HepG2 (cell line): ENCODE measurements at regions not wholly inside any gene's neighbourhood (a gene's known extent, or its start where the extent isn't known, plus 50 kb on each side); places are given as distances from the start of the nearest gene placed in this dataset.
A peak's percentile ranks its signal among the peaks of the same experiment; 100 is the strongest.

Source experiments
- ATAC-seq: fragments of 200-7000 bp; cut with Tn5 transposase; 3 replicates; pipeline ENCODE4 v1.9.1; 2020; ENCODE audit warnings: mild to moderate bottlenecking, moderate library complexity
- BruUV-seq: library from RNA; stranded (reverse); fragments of 400-500 nt; replicated peaks from 2 replicates; lab custom pipeline; 2021; lab: Mats Ljungman, UMichigan
- CTCF ChIA-PET: fragments of 300-600 bp; formaldehyde crosslinking; extraction: SDS; loops from one replicate; lab custom pipeline; 2021; ENCODE audit warnings: low total read pairs, inconsistent platforms, low intra/inter-chr PET ratio; lab: Yijun Ruan, JAX
- POLR2A ChIA-PET: fragments of 350-600 bp; sonication (Branson Sonifier 250); formaldehyde crosslinking; loops from one replicate; lab custom pipeline; 2020; ENCODE audit warnings: antibody characterized with exemption, inconsistent platforms; lab: Yijun Ruan, JAX
- DNase-seq: peaks from one replicate; pipeline ENCODE4 v3.0.0-alpha.2; 2015; ENCODE audit warnings: low spot score
- FAIRE-seq: peaks from 3 replicates; lab custom pipeline; 2011; peaks lifted over from hg19 to GRCh38; lab: Jason Lieb, UNC
- H2AFZ ChIP-seq: one replicate; pipeline ENCODE4 v1.6.1; 2011; ENCODE audit warnings: low read length, inconsistent platforms
- H3K27ac ChIP-seq: fragments of 300-600 bp; 3 replicates; pipeline ENCODE4 v1.8.0; 2011; ENCODE audit warnings: mixed run types, mild to moderate bottlenecking, mixed read lengths, low read length, inconsistent platforms; ENCODE audit not compliant: insufficient read depth; ENCODE audit errors: extremely low read length
- H3K27me3 ChIP-seq, 2 experiments: fragments of 200-600 bp in 1 of 2; 2 replicates in 1 of 2; 3 replicates in 1 of 2; pipeline versions ENCODE4 v1.6.0 to v1.8.0; 2011; ENCODE audit warnings: low read length in 2 of 2, mild to moderate bottlenecking in 2 of 2, moderate library complexity in 2 of 2, inconsistent platforms in 1 of 2; ENCODE audit not compliant: insufficient read depth in 2 of 2, control insufficient read depth in 1 of 2
- H3K36me3 ChIP-seq, 2 experiments: fragments of 200-600 bp in 1 of 2; replicated peaks in 1 of 2; 2 replicates in 1 of 2; 3 replicates in 1 of 2; pipeline versions ENCODE4 v1.5.1 to v1.8.0; 2011; ENCODE audit warnings: low read length in 2 of 2, inconsistent platforms in 1 of 2; ENCODE audit not compliant: insufficient read depth in 2 of 2, control insufficient read depth in 1 of 2
- H3K4me1 ChIP-seq: 2 replicates; pipeline ENCODE4 v1.5.1; 2012; ENCODE audit warnings: low read length, inconsistent platforms; ENCODE audit not compliant: insufficient read depth
- H3K4me2 ChIP-seq: 2 replicates; pipeline ENCODE4 v1.6.0; 2011; ENCODE audit warnings: low read depth, low read length, inconsistent platforms
- H3K4me3 ChIP-seq, 3 experiments: fragments of 200-600 bp in 1 of 3; sonication (generic), shearing (Covaris generic) in 1 of 3; replicated peaks in 1 of 3; 2 replicates each; pipeline ENCODE4 v1.5.1; 2011 to 2016; ENCODE audit warnings: low read length in 3 of 3, inconsistent platforms in 2 of 3, low read depth in 2 of 3, mild to moderate bottlenecking in 2 of 3, control low read depth in 1 of 3, mixed read lengths in 1 of 3; ENCODE audit not compliant: insufficient read depth in 1 of 3
- H3K79me2 ChIP-seq: one replicate; pipeline ENCODE4 v1.6.1; 2011; ENCODE audit warnings: low read length, inconsistent platforms; ENCODE audit not compliant: insufficient read depth
- H3K9ac ChIP-seq: 2 replicates; pipeline ENCODE4 v1.6.0; 2011; ENCODE audit warnings: mild to moderate bottlenecking, low read depth, low read length, inconsistent platforms; ENCODE audit not compliant: insufficient read depth
- H3K9me3 ChIP-seq: 2 replicates; pipeline ENCODE4 v1.5.1; 2012; ENCODE audit warnings: mild to moderate bottlenecking, low read length
- H4K20me1 ChIP-seq: 2 replicates; pipeline ENCODE4 v1.6.0; 2011; ENCODE audit warnings: inconsistent platforms, mild to moderate bottlenecking, low read length, moderate library complexity; ENCODE audit not compliant: insufficient read depth
- FOSL1 ChIP-seq: sonication (generic); formaldehyde crosslinking; IDR thresholded peaks from 2 replicates; pipeline ENCODE4 v1.9.0; 2021; ENCODE audit warnings: missing genetic modification reagents, borderline replicate concordance
- FOXA1 ChIP-seq, 2 experiments: fragments of 450-650 bp in 1 of 2; sonication (generic) in 1 of 2; formaldehyde crosslinking in 1 of 2; IDR thresholded peaks; 2 replicates each; pipeline versions ENCODE4 v1.4.0 to v1.6.1; 2016 to 2020; ENCODE audit warnings: missing genetic modification reagents in 1 of 2
- FOXM1 ChIP-seq: sonication (generic); formaldehyde crosslinking; IDR thresholded peaks from 2 replicates; pipeline ENCODE4 v1.5.0; 2020; ENCODE audit warnings: missing genetic modification reagents
- HMG20A ChIP-seq: IDR thresholded peaks from 2 replicates; pipeline ENCODE4 v1.6.1; 2016; ENCODE audit warnings: borderline replicate concordance
- NBN ChIP-seq: fragments of 450-650 bp; conservative IDR thresholded peaks from 2 replicates; pipeline ENCODE4 v1.6.1; 2017
- RFXANK ChIP-seq: IDR thresholded peaks from 2 replicates; pipeline ENCODE4 v1.6.1; 2016
- XBP1 ChIP-seq: sonication (generic); formaldehyde crosslinking; IDR thresholded peaks from 2 replicates; pipeline ENCODE4 v1.5.0; 2020; ENCODE audit warnings: missing genetic modification reagents
- ZKSCAN5 ChIP-seq: sonication (generic); formaldehyde crosslinking; IDR thresholded peaks from 2 replicates; pipeline ENCODE4 v1.5.1; 2020; ENCODE audit warnings: mild to moderate bottlenecking, missing genetic modification reagents
- ZNF572 ChIP-seq: sonication (generic); formaldehyde crosslinking; IDR thresholded peaks from 2 replicates; pipeline ENCODE4 v1.5.1; 2020; ENCODE audit warnings: mild to moderate bottlenecking, missing genetic modification reagents
- ZNF713 ChIP-seq: sonication (generic); formaldehyde crosslinking; IDR thresholded peaks from 2 replicates; pipeline ENCODE4 v1.4.0; 2020; ENCODE audit warnings: mild to moderate bottlenecking, missing genetic modification reagents
- WGBS: methylation state at CpG from one replicate; pipeline ENCODE4 v1.1.6; 2017; ENCODE audit warnings: low lambda C conversion rate; 5-methylcytosine and 5-hydroxymethylcytosine counted together
- in situ Hi-C: cut with HindIII; loops from 2 replicates; pipeline ENCODE4 v1.10.0; 2017; ENCODE audit warnings: low pct_unique_long_range_greater_than_20kb; ENCODE audit not compliant: extremely low pct_ligation_motif_present
- intact Hi-C: fragments of 100-400 bp; cut with micrococcal nuclease; formaldehyde crosslinking; loops from one replicate; pipeline ENCODE4 v1.10.0; 2022; ENCODE audit not compliant: unreplicated experiment
- TF ChIP-seq, protein P1 (sequence below): sonication (generic); formaldehyde crosslinking; IDR thresholded peaks from 2 replicates; pipeline ENCODE4 v1.5.0; 2020; ENCODE audit warnings: mild to moderate bottlenecking, missing genetic modification reagents
- TF ChIP-seq, protein P2 (sequence below): sonication (generic); formaldehyde crosslinking; IDR thresholded peaks from 2 replicates; pipeline ENCODE4 v1.4.0; 2020; ENCODE audit warnings: missing genetic modification reagents, borderline replicate concordance
- TF ChIP-seq, protein P3 (sequence below): sonication (generic); formaldehyde crosslinking; IDR thresholded peaks from 2 replicates; pipeline ENCODE4 v1.4.0; 2020; ENCODE audit warnings: mild to moderate bottlenecking, missing genetic modification reagents
- TF ChIP-seq, protein P4 (sequence below): sonication (generic); formaldehyde crosslinking; IDR thresholded peaks from 2 replicates; pipeline ENCODE4 v1.8.0; 2022; ENCODE audit warnings: missing genetic modification reagents, mild to moderate bottlenecking, inconsistent platforms, borderline replicate concordance

DNA sequence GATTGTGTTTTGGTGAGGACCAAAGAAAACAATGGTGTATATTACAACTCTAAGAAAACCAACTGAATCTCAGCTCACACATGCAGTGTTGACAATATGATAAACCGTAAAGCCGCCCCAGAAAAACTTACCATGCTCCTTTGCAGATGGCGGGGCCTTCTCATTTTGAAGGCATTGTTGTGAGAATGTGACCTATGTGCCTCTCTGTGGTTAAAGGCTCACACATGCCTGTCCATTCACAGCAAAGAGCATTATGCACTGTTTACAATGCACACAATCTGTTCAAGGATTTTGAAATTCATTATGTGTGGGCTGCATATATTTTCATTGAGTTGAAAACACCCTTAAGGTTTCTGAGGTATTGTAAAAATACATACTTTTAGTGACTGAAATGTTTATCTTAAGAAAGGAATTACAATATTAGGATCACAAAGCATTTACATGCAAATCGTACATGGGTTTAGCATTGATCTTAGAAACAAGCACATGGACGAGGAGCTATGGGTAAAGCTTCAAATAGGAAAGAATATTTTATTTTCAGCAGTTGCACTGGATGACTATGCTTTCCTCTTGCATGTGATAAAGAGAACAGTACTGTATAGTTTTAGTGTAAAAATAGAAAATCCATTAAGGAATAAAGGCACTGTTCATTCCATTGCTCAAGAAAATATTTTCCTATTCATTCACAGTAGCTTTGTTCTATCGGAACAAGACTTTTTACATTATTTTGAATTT, 334.3 kb downstream of the ARL4A start:
- WGBS, result 65% methylated on average over 6 of the region's 6 CpGs
- Histone ChIP-seq H3K27me3 (no peaks in the 10 kb centered on the region), H3K4me3 (no peak overlapping the region), H3K4me2 (no peak overlapping the region), H4K20me1 (no peaks in the 10 kb centered on the region), H2AFZ (no peak overlapping the region), H3K27ac (peak overlapping the region; percentile 12), H3K9me3 (no peaks in the 10 kb centered on the region), H3K79me2 (no peaks in the 10 kb centered on the region), H3K9ac (no peak overlapping the region; the same call in 1 of the 2 replicates), H3K36me3 (no peaks in the 10 kb centered on the region), H3K4me1 (peaks cover 40% of the 10 kb centered on the region)
- peak; percentile 51 for ATAC-seq
- ChIA-PET POLR2A (interaction anchor here (1.5 to 1.6 kb wide), 2 partner anchors 20 to 79 kb away, joined by 5 read pairs; no protein-coding TSS in a partner anchor), CTCF (no interaction called here)
- in situ Hi-C loops (no loop called here), intact Hi-C loops (no loop called here)
- BruUV-seq, result no TSS peak
- DNase-seq, result peak; percentile 72
- no peak for FAIRE-seq
- TF ChIP-seq, protein P1, sequence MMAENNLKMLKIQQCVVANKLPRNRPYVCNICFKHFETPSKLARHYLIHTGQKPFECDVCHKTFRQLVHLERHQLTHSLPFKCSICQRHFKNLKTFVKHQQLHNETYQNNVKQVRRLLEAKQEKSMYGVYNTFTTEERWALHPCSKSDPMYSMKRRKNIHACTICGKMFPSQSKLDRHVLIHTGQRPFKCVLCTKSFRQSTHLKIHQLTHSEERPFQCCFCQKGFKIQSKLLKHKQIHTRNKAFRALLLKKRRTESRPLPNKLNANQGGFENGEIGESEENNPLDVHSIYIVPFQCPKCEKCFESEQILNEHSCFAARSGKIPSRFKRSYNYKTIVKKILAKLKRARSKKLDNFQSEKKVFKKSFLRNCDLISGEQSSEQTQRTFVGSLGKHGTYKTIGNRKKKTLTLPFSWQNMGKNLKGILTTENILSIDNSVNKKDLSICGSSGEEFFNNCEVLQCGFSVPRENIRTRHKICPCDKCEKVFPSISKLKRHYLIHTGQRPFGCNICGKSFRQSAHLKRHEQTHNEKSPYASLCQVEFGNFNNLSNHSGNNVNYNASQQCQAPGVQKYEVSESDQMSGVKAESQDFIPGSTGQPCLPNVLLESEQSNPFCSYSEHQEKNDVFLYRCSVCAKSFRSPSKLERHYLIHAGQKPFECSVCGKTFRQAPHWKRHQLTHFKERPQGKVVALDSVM (CRISPR knock-in tag), result no peak
- no peak for TF ChIP-seq FOXM1 (CRISPR knock-in tag)
- no peak for TF ChIP-seq RFXANK (CRISPR knock-in tag)
- TF ChIP-seq ZNF713, result no peak
- no peak for TF ChIP-seq ZKSCAN5 (CRISPR knock-in tag)
- peak; percentile 71; the same call in 1 of the 2 replicates for TF ChIP-seq HMG20A
- TF ChIP-seq ZNF572, result no peak
- TF ChIP-seq NBN, result no peak
- no peak for TF ChIP-seq XBP1
- no peak for TF ChIP-seq FOXA1 (IDR thresholded peaks at IDR 0.05)
- TF ChIP-seq FOXA1 (CRISPR knock-in tag; IDR thresholded peaks at IDR 0.05), result peak; percentile 71
- TF ChIP-seq, protein P2, sequence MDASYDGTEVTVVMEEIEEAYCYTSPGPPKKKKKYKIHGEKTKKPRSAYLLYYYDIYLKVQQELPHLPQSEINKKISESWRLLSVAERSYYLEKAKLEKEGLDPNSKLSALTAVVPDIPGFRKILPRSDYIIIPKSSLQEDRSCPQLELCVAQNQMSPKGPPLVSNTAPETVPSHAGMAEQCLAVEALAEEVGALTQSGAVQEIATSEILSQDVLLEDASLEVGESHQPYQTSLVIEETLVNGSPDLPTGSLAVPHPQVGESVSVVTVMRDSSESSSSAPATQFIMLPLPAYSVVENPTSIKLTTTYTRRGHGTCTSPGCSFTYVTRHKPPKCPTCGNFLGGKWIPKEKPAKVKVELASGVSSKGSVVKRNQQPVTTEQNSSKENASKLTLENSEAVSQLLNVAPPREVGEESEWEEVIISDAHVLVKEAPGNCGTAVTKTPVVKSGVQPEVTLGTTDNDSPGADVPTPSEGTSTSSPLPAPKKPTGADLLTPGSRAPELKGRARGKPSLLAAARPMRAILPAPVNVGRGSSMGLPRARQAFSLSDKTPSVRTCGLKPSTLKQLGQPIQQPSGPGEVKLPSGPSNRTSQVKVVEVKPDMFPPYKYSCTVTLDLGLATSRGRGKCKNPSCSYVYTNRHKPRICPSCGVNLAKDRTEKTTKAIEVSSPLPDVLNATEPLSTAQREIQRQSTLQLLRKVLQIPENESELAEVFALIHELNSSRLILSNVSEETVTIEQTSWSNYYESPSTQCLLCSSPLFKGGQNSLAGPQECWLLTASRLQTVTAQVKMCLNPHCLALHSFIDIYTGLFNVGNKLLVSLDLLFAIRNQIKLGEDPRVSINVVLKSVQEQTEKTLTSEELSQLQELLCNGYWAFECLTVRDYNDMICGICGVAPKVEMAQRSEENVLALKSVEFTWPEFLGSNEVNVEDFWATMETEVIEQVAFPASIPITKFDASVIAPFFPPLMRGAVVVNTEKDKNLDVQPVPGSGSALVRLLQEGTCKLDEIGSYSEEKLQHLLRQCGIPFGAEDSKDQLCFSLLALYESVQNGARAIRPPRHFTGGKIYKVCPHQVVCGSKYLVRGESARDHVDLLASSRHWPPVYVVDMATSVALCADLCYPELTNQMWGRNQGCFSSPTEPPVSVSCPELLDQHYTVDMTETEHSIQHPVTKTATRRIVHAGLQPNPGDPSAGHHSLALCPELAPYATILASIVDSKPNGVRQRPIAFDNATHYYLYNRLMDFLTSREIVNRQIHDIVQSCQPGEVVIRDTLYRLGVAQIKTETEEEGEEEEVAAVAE, result no peak
- TF ChIP-seq, protein P3, sequence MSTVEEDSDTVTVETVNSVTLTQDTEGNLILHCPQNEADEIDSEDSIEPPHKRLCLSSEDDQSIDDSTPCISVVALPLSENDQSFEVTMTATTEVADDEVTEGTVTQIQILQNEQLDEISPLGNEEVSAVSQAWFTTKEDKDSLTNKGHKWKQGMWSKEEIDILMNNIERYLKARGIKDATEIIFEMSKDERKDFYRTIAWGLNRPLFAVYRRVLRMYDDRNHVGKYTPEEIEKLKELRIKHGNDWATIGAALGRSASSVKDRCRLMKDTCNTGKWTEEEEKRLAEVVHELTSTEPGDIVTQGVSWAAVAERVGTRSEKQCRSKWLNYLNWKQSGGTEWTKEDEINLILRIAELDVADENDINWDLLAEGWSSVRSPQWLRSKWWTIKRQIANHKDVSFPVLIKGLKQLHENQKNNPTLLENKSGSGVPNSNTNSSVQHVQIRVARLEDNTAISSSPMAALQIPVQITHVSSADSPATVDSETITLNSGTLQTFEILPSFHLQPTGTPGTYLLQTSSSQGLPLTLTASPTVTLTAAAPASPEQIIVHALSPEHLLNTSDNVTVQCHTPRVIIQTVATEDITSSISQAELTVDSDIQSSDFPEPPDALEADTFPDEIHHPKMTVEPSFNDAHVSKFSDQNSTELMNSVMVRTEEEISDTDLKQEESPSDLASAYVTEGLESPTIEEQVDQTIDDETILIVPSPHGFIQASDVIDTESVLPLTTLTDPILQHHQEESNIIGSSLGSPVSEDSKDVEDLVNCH (CRISPR knock-in tag), result no peak
- TF ChIP-seq FOSL1, result no peak
- TF ChIP-seq, protein P4, sequence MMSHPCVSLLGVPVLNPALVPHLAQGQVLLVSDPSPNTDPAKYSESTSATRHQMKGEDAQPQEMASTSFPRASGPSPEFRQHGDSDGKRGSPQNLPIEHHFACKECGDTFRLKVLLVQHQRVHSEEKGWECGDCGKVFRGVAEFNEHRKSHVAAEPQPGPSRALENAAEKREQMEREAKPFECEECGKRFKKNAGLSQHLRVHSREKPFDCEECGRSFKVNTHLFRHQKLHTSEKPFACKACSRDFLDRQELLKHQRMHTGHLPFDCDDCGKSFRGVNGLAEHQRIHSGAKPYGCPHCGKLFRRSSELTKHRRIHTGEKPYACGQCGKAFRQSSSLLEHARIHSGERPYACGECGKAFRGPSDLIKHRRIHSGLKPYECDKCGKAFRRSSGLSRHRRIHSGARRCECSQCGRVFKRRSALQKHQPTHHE, result no peak
